Coronary artery (tissue), 2 donors: ENCODE measurements at regions not wholly inside any gene's neighbourhood (a gene's known extent, or its start where the extent isn't known, plus 50 kb on each side); places are given as distances from the start of the nearest gene placed in this dataset.

Source experiments
- DNase-seq: peaks from one replicate; pipeline ENCODE4 v3.0.0-alpha.2; 2017; ENCODE audit warnings: low spot score
- H3K27ac ChIP-seq, 2 donors: fragments of 200-600 bp; sonication (generic); one replicate each; pipeline ENCODE4 v1.5.1; 2016 to 2019
- H3K4me3 ChIP-seq: fragments of 200-600 bp; sonication (generic); 2 replicates; pipeline ENCODE4 v1.5.1; 2016; ENCODE audit warnings: mild to moderate bottlenecking, moderate library complexity
- TF ChIP-seq, protein P1 (sequence below): fragments of 200-600 bp; sonication (generic); IDR thresholded peaks from one replicate; pipeline ENCODE4 v1.5.1; 2019; ENCODE audit warnings: antibody characterized with exemption

GRCh38 chr14:104517867-104518266 is 61.7 kb upstream of the C14orf180 start:
- TF ChIP-seq, protein P1, sequence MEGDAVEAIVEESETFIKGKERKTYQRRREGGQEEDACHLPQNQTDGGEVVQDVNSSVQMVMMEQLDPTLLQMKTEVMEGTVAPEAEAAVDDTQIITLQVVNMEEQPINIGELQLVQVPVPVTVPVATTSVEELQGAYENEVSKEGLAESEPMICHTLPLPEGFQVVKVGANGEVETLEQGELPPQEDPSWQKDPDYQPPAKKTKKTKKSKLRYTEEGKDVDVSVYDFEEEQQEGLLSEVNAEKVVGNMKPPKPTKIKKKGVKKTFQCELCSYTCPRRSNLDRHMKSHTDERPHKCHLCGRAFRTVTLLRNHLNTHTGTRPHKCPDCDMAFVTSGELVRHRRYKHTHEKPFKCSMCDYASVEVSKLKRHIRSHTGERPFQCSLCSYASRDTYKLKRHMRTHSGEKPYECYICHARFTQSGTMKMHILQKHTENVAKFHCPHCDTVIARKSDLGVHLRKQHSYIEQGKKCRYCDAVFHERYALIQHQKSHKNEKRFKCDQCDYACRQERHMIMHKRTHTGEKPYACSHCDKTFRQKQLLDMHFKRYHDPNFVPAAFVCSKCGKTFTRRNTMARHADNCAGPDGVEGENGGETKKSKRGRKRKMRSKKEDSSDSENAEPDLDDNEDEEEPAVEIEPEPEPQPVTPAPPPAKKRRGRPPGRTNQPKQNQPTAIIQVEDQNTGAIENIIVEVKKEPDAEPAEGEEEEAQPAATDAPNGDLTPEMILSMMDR: no peak
- DNase-seq: no peak
- Histone ChIP-seq H3K4me3 (no peak overlapping the region), H3K27ac (no peak overlapping the region)

GRCh38 chr14:104518659-104519350 is 60.8 kb upstream of the C14orf180 start:
- Histone ChIP-seq H3K27ac (no peak overlapping the region), H3K4me3 (no peak overlapping the region)
- DNase-seq: peak; percentile 49
- TF ChIP-seq, protein P1: no peak

- TF ChIP-seq, protein P1: no peak
- peak; percentile 38 for DNase-seq
- Histone ChIP-seq H3K4me3 (no peak overlapping the region), H3K27ac (no peak overlapping the region)
Measured at GRCh38 chr14:104519721-104520120, 59.8 kb upstream of the C14orf180 start.

DNA sequence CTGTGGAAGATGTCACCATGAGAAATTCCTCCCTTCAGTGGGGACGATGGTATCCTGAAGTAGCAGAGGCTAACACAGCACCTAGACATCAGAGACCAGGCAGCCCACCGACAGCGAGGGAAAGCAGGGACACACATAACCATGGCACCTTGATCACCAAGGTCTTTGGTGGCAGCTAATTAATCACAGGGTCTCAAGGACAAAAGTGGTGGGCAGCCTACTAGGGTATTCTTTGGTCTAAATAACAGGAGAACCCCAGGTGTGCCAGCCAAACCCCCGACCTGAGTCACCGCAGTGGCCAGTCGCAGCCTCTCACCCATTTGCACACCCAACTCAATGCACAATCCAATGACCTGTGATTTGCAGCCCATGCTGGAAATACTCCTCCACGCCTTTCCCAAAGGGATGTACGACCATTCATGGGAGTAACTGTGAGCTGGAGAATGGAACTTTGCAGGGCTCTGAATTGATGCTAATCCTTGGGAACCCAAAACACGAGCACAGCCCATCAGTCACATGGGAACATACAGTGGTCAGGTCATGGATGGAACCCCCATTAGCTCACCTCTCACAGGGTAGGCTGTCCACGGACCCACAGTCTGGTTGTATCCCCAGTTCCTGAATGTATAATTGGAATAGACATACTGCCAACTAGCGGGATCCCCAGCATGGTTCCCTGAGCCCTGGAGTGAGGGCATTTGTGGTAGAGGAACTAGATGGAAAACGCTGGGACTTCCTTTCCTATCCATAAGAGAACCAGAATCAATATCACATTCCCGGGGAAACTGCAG is 58.7 kb upstream of the C14orf180 start:
- peak; percentile 54 for DNase-seq
- Histone ChIP-seq H3K27ac (no peak overlapping the region), H3K4me3 (no peak overlapping the region)
- TF ChIP-seq, protein P1: no peak

DNA sequence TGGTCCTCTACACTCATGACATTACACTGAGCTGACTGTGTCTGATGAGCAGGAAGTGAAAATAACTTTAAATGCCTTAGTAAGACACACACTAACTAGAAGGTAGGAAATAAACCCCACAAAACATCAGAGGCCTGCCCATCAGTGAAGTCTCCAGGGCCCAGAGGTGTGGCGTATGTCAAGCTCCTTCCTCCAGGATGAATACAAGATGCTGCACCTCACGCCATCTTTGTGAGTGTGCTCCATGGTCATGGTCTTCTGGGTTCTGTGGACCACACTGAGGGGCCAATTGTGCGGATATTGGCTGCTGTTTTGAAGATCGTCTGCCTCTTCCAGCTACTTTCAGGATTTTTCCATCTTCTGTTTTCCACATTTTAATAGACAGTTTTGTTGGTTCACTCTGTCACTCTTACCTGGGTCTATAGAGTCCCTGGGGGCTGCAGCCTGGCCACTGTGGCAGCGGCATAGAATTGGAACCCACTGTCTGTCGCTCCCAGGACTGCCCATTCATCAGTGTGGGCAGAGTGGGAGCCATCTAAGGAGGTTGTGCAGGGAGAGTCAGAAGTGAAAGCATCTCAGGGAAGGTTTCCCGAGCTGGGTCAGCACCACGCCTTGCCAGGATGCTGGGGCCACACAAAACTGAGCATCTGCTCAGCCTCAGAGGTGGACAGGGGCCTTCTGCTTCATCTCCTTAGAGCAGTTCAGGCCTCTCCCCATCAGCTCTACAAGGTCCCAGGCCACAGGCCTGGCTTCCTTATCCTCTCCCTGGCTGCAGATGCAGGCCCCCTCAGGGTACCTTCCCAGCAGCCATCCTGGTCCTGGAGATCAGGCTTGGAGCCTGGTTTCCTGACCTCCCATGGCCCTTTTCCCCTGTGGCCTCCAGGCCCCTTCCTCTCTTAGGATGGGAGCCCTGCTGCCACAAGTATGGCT is 57.5 kb upstream of the C14orf180 start:
- H3K27ac ChIP-seq: no peak overlapping the region
- peak; percentile 55 for DNase-seq

GRCh38 chr14:104522926-104523545 is 56.5 kb upstream of the C14orf180 start:
- DNase-seq: peak; percentile 24
- no peak overlapping the region for H3K4me3 ChIP-seq
- TF ChIP-seq, protein P1: no peak
- no peak overlapping the region for H3K27ac ChIP-seq

More for the DNA sequence above, 57.5 kb upstream of the C14orf180 start:
- TF ChIP-seq, protein P1: no peak
- no peak overlapping the region for H3K4me3 ChIP-seq
